CD4-positive, CD25-positive, alpha-beta regulatory T cell (primary cell): ENCODE measurements at regions not wholly inside any gene's neighbourhood (a gene's known extent, or its start where the extent isn't known, plus 50 kb on each side); places are given as distances from the start of the nearest gene placed in this dataset.

Experiments
- ATAC-seq, 2 donors: fragments of 150-1000 bp; cut with Tn5 transposase; one replicate each; pipeline ENCODE4 v1.10.0; 2021; ENCODE audit warnings: low read depth in 2 of 2, moderate number of reproducible peaks in 2 of 2, moderate library complexity in 1 of 2
- DNase-seq, 3 donors: peaks; one replicate each; pipeline versions ENCODE4 v3.0.0 to v3.0.0-alpha.2; 2012 to 2022; ENCODE audit warnings: mixed read lengths in 1 of 3
- H3K27ac ChIP-seq: one replicate; pipeline ENCODE4 v1.7.0; 2013; ENCODE audit warnings: mild to moderate bottlenecking, low read length; ENCODE audit not compliant: insufficient read depth, poor library complexity, severe bottlenecking
- H3K27me3 ChIP-seq: one replicate; pipeline ENCODE4 v1.7.0; 2013; ENCODE audit warnings: low read length; ENCODE audit not compliant: control insufficient read depth, insufficient read depth
- H3K36me3 ChIP-seq: one replicate; pipeline ENCODE4 v1.7.0; 2013; ENCODE audit warnings: mild to moderate bottlenecking, low read length, moderate library complexity; ENCODE audit not compliant: control insufficient read depth, insufficient read depth
- H3K4me1 ChIP-seq: 2 replicates; pipeline ENCODE4 v1.7.0; 2013; ENCODE audit warnings: mild to moderate bottlenecking, low read length; ENCODE audit not compliant: insufficient read depth, control insufficient read depth, poor library complexity, severe bottlenecking
- H3K4me3 ChIP-seq: one replicate; pipeline ENCODE4 v1.7.0; 2013; ENCODE audit warnings: low read depth, mild to moderate bottlenecking, low read length, moderate library complexity
- H3K9me3 ChIP-seq, 2 experiments: 1 replicate in 1 of 2; 2 replicates in 1 of 2; pipeline ENCODE4 v1.7.0; 2013; ENCODE audit warnings: low read length in 2 of 2, mild to moderate bottlenecking in 1 of 2, moderate library complexity in 1 of 2; ENCODE audit not compliant: control insufficient read depth in 2 of 2
- H3K27ac Mint-ChIP-seq, 3 donors: one replicate each; pipeline ENCODE4 v1.8.0; 2020 to 2022; ENCODE audit warnings: mild to moderate bottlenecking in 3 of 3, mixed read lengths in 3 of 3, moderate library complexity in 2 of 3
- H3K27me3 Mint-ChIP-seq: one replicate; pipeline ENCODE4 v1.8.0; 2022; ENCODE audit warnings: mild to moderate bottlenecking, mixed read lengths
- H3K36me3 Mint-ChIP-seq: one replicate; pipeline ENCODE4 v1.8.0; 2020; ENCODE audit warnings: mixed read lengths
- H3K4me1 Mint-ChIP-seq, 4 donors: one replicate each; pipeline ENCODE4 v1.8.0; 2020 to 2022; ENCODE audit warnings: mixed read lengths in 4 of 4, mild to moderate bottlenecking in 1 of 4
- H3K4me3 Mint-ChIP-seq, 4 donors: one replicate each; pipeline ENCODE4 v1.8.0; 2020 to 2022; ENCODE audit warnings: mild to moderate bottlenecking in 4 of 4, mixed read lengths in 4 of 4, moderate library complexity in 3 of 4
- H3K9me3 Mint-ChIP-seq, 7 donors: one replicate each; pipeline ENCODE4 v1.8.0; 2020 to 2022; ENCODE audit warnings: mixed read lengths in 7 of 7, mild to moderate bottlenecking in 3 of 7, moderate library complexity in 2 of 7

DNA sequence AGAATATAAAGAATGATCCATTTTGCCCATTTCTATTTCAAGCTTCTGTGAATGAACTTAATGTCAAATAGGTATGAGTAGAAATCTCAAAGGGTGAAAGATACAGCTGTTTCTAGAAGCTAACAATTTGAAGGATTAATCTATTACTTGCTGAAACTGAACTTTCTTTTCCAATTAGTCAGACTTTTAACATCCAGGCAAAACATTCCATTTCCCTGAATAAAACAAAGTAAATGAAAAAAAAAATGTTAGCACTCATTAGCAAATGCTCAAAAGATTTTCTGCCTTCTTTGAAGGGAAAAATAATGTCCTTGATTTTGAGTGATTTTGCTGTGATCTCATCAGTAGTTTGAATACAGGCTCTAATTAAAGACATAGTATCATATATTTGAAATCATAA lies 447.6 kb upstream of the PRMT6 start:
- no peak for ATAC-seq
- Histone ChIP-seq H3K36me3 (no peaks in the 10 kb centered on the region), H3K27ac (no peak overlapping the region), H3K9me3 (no peaks in the 10 kb centered on the region), H3K4me3 (no peak overlapping the region), H3K27me3 (no peaks in the 10 kb centered on the region), H3K4me1 (no peaks in the 10 kb centered on the region)
- no peak overlapping the region for H3K27ac Mint-ChIP-seq
- H3K4me3 Mint-ChIP-seq, result no peak overlapping the region
- H3K9me3 Mint-ChIP-seq, result peaks cover 0 to 10% (median 4%) of the 10 kb centered on the region in 7 donors
- peaks cover 5% of the 10 kb centered on the region for H3K27me3 Mint-ChIP-seq
- no peak for DNase-seq
- H3K4me1 Mint-ChIP-seq, result no peaks in the 10 kb centered on the region
- no peaks in the 10 kb centered on the region for H3K36me3 Mint-ChIP-seq

GRCh38 chr1:106613068-106613467 lies 443.4 kb upstream of the PRMT6 start:
- Histone ChIP-seq H3K4me3 (no peak overlapping the region), H3K4me1 (no peaks in the 10 kb centered on the region), H3K9me3 (no peaks in the 10 kb centered on the region), H3K27me3 (no peaks in the 10 kb centered on the region), H3K27ac (no peak overlapping the region), H3K36me3 (no peaks in the 10 kb centered on the region)
- DNase-seq (no peak), ATAC-seq (no peak)
- no peaks in the 10 kb centered on the region for H3K4me1 Mint-ChIP-seq
- peaks cover 5% of the 10 kb centered on the region for H3K27me3 Mint-ChIP-seq
- H3K36me3 Mint-ChIP-seq, result no peaks in the 10 kb centered on the region
- no peak overlapping the region for H3K4me3 Mint-ChIP-seq
- H3K27ac Mint-ChIP-seq, result no peak overlapping the region
- peaks cover 0 to 8% (median 4%) of the 10 kb centered on the region in 7 donors for H3K9me3 Mint-ChIP-seq

GRCh38 chr1:106613861-106614260 lies 442.6 kb upstream of the PRMT6 start:
- Histone ChIP-seq H3K4me1 (no peaks in the 10 kb centered on the region), H3K9me3 (no peaks in the 10 kb centered on the region), H3K36me3 (no peaks in the 10 kb centered on the region), H3K27ac (no peak overlapping the region), H3K4me3 (no peak overlapping the region), H3K27me3 (no peaks in the 10 kb centered on the region)
- peaks cover 2 to 15% (median 4%) of the 10 kb centered on the region in 7 donors for H3K9me3 Mint-ChIP-seq
- no peak for DNase-seq
- no peaks in the 10 kb centered on the region for H3K4me1 Mint-ChIP-seq
- peaks cover 5% of the 10 kb centered on the region for H3K27me3 Mint-ChIP-seq
- no peak overlapping the region for H3K27ac Mint-ChIP-seq
- H3K4me3 Mint-ChIP-seq, result no peak overlapping the region
- no peaks in the 10 kb centered on the region for H3K36me3 Mint-ChIP-seq
- ATAC-seq, result no peak

- Histone ChIP-seq H3K4me1 (no peaks in the 10 kb centered on the region), H3K4me3 (no peak overlapping the region), H3K9me3 (no peaks in the 10 kb centered on the region), H3K27ac (no peak overlapping the region), H3K27me3 (no peaks in the 10 kb centered on the region), H3K36me3 (no peaks in the 10 kb centered on the region)
- Mint-ChIP-seq H3K27me3 (peaks cover 2% of the 10 kb centered on the region), H3K4me3 (no peak overlapping the region), H3K27ac (no peak overlapping the region), H3K9me3 (peaks cover 2 to 11% (median 4%) of the 10 kb centered on the region in 7 donors), H3K4me1 (no peaks in the 10 kb centered on the region), H3K36me3 (no peaks in the 10 kb centered on the region)
- DNase-seq, result no peak
- ATAC-seq, result no peak
Measured at GRCh38 chr1:106615473-106615872, 441.0 kb upstream of the PRMT6 start.

- Mint-ChIP-seq H3K27me3 (no peaks in the 10 kb centered on the region), H3K4me1 (no peaks in the 10 kb centered on the region), H3K4me3 (no peak overlapping the region), H3K36me3 (no peaks in the 10 kb centered on the region), H3K27ac (no peak overlapping the region), H3K9me3 (peaks cover 0 to 8% (median 4%) of the 10 kb centered on the region in 7 donors)
- Histone ChIP-seq H3K36me3 (no peaks in the 10 kb centered on the region), H3K27ac (no peak overlapping the region), H3K4me3 (no peak overlapping the region), H3K9me3 (no peaks in the 10 kb centered on the region), H3K27me3 (no peaks in the 10 kb centered on the region), H3K4me1 (no peaks in the 10 kb centered on the region)
- DNase-seq (no peak), ATAC-seq (no peak)
Measured at GRCh38 chr1:106619080-106619826, 437.2 kb upstream of the PRMT6 start.

DNA sequence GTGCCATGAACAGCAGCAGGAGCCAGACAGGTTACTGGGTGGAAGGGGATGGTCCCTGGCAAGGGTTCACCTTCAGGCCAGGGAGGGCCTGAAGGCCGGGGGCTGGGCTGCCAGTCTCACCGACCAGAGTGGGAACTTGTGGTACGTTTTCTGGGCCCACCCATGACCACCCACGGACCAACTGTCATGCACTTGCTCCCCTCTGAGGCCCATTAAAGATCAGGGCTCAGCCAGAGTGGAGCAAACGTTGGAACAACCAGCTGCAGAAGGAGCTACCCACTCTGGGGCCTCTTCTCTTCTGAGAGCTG lies 436.7 kb upstream of the PRMT6 start:
- Histone ChIP-seq H3K4me1 (no peaks in the 10 kb centered on the region), H3K9me3 (no peaks in the 10 kb centered on the region), H3K4me3 (no peak overlapping the region), H3K27ac (no peak overlapping the region), H3K27me3 (no peaks in the 10 kb centered on the region), H3K36me3 (no peaks in the 10 kb centered on the region)
- H3K4me3 Mint-ChIP-seq, result no peak overlapping the region
- H3K9me3 Mint-ChIP-seq, result peaks cover 0 to 8% (median 5%) of the 10 kb centered on the region in 7 donors
- no peaks in the 10 kb centered on the region for H3K4me1 Mint-ChIP-seq
- ATAC-seq (no peak), DNase-seq (no peak)
- no peaks in the 10 kb centered on the region for H3K36me3 Mint-ChIP-seq
- H3K27ac Mint-ChIP-seq, result no peak overlapping the region
- no peaks in the 10 kb centered on the region for H3K27me3 Mint-ChIP-seq

DNA sequence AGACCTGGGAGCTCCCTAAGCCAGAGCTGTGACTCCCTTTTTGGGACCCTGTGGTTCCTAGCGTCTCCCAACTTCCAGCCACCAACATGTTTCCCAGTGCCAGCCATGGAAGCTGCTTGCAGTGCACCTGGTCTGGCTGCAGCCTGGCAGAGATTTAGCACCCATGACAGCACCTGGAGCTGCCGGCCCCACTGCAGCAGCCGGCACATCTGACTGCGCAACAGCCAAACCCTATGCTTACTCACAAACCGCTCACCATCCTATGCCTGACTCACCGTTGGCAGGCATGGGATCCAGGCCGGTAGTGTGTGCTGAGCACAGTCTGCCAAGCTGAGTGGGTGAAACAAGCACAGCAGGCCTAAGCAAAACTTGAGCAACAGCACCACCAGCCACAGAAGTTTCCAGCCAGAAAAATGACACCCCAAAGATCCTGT lies 435.9 kb upstream of the PRMT6 start:
- Histone ChIP-seq H3K4me1 (no peaks in the 10 kb centered on the region), H3K4me3 (no peak overlapping the region), H3K36me3 (no peaks in the 10 kb centered on the region), H3K27ac (no peak overlapping the region), H3K27me3 (no peaks in the 10 kb centered on the region), H3K9me3 (no peaks in the 10 kb centered on the region)
- Mint-ChIP-seq H3K4me1 (no peaks in the 10 kb centered on the region), H3K9me3 (peaks cover 0 to 8% (median 6%) of the 10 kb centered on the region in 7 donors), H3K4me3 (no peak overlapping the region), H3K27ac (no peak overlapping the region), H3K27me3 (no peaks in the 10 kb centered on the region), H3K36me3 (no peaks in the 10 kb centered on the region)
- ATAC-seq (no peak), DNase-seq (no peak)

DNA sequence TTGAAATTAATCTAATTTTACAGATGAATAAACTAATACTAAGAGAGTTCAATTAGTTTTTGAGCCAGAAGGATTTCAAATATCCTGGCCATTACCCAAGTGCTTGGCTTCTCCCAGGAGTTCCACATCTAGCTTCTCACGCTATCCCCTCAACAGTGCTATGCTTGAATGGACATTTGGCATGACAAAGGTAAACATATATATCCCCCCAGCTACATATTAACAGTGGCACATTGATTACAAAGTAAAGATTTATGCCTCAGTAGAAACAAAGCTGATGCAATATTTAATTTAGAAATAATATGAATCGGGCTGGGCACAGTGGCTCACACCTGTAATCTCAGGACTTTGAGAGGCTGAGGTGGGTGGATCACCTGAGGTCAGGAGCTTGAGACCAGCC lies 434.6 kb upstream of the PRMT6 start:
- Mint-ChIP-seq H3K4me3 (no peak overlapping the region), H3K4me1 (no peaks in the 10 kb centered on the region), H3K27ac (no peak overlapping the region), H3K27me3 (no peaks in the 10 kb centered on the region), H3K9me3 (peaks cover 3 to 14% (median 10%) of the 10 kb centered on the region in 7 donors), H3K36me3 (no peaks in the 10 kb centered on the region)
- no peak overlapping the region for H3K27ac ChIP-seq
- no peaks in the 10 kb centered on the region for H3K36me3 ChIP-seq
- H3K27me3 ChIP-seq, result no peaks in the 10 kb centered on the region
- ATAC-seq (no peak), DNase-seq (no peak)
- no peaks in the 10 kb centered on the region for H3K4me1 ChIP-seq
- no peak overlapping the region for H3K4me3 ChIP-seq
- peaks cover 0 to 1% of the 10 kb centered on the region in 2 experiments for H3K9me3 ChIP-seq
